HG02884 (cell line): ENCODE measurements at regions not wholly inside any gene's neighbourhood (a gene's known extent, or its start where the extent isn't known, plus 50 kb on each side); places are given as distances from the start of the nearest gene placed in this dataset.
"Not testable (repeated sequence)": the region's sequence is repeated elsewhere in the genome, so short reads cannot be mapped to it uniquely, and the experiment has no call there.

Experiments
- ATAC-seq: cut with Tn5 transposase; IDR thresholded peaks from one replicate; pipeline ENCODE4 v1.9.1; 2021; ENCODE audit warnings: mild to moderate bottlenecking, moderate library complexity; ENCODE audit not compliant: unreplicated experiment

DNA sequence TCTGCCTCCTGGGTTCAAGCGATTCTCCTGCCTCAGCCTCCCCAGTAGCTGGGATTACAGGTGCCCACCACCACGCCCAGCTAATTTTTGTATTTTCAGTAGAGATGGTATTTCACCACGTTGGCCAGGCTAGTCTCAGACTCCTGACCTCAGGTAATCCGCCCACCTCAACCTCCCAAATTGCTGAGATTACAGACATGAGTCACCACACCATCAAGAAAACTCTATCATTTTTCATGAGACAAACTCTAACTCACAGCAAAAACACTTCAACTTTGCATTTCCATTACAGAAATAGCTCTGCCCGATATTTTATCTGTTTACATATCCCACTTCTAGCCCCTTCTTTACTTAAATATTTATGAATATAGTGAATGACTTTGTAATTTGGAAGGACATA lies 561.1 kb downstream of the TMX3 start:
- ATAC-seq: not testable (repeated sequence)

DNA sequence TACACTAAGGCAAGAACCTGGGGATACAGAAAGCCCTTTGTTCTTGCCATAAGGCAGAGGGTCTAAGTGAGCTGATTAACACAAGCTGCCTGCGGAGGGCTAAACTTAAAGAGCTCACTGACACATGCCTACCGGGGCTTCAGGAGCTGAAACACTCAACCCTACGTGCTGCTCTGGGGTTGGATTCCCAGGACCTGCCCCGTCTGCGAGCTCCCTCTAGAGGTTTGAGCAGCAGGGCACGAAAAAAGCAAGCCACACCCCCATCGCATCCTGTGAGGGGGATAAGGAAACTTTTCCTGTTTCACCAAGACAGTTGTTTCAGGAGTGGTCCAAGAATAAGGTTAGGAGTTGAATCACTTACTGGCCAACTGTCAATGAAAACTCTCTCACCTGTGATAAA lies 562.1 kb downstream of the TMX3 start:
- ATAC-seq: no peak

DNA sequence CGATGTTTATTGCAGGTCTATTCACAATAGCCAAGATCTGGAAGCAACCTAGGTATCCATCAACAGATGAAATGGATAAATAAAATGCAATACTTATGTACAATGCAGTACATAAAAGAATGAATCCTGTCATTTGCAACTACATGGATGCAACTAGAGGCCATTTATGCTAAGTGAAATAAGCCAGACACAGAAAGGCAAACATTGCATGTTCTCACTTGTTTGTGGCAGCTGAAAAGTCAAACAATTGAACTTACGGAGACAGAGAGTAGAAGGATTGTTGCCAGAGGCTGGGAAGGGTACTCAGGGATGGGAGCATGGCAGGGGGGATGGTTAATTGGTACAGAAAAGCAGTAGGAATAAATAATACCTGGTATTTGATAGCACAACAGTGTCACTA lies 563.9 kb downstream of the TMX3 start:
- no peak for ATAC-seq

DNA sequence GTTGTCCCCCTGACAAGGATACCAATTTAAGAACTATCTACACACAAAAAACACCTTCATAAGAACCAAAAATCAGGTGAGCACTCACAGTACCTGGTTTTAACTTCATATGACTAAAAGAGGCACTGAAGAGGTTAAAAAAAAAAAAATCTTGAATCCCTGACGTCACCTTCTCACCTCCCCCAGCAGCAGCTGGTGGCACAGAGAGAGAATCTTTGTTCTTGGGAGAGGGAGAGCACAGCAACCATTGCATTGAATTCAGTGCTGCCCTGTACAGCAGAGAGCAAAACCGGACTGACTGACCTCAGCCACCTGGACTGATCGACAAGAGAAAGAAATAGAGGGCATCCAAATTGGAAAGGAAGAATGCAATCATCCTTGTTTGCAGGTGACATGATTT lies 566.0 kb downstream of the TMX3 start:
- ATAC-seq: no peak

DNA sequence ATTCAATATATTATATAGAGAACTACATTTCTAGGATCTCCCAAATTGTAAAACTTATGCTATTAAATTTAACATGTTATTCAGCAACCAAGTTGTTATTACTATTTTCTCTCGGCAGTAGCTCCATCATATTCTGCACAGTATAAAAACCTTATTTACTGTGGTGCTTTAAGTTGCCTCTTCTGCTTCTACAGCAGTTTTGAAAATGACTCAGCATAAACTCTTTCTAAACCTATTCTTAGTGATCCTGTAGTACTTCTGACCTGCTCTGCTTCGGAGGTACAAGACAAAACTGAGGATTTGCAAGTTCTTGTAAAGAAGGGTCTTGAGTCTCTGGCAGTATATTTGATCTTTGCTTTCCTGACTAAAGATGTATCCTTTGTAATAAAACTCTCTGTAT lies 567.2 kb downstream of the TMX3 start:
- no peak for ATAC-seq

DNA sequence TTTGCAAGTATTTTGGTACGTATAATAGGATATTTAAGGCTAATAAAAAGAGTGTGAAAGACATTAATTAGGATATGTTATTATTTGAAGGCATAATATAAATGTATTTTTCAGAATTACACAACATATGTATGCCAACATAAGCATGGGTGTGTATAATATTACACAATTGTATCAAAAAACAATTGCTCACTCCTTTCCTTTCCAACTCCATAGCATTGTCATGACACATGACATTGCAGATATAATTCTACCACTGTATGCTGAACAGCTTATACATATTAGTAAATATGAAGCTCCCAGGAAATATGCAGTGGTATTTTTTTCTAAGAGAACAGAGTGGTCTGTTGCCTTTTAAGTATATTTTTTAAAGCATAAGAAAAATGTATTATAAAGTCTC lies 593.1 kb downstream of the TMX3 start:
- no peak for ATAC-seq

DNA sequence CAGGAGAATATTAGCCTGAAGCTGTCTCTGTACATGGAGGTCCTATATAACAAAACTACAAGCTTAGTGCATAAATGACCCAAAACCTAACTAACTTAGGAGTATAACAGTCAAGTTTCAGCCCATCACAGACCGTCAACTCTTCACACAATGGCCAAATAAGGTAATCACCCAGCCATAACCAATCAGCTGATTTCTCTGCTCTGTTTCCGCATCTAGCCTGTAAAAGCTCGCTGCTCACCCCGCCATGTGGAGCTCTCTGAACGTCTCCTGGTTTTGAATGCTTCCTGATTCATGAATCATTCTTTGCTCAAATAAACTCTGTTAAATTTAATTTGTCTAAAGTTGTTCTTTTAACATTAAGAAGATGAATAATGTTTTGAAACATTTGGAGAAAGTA lies 593.6 kb downstream of the TMX3 start:
- ATAC-seq: no peak

DNA sequence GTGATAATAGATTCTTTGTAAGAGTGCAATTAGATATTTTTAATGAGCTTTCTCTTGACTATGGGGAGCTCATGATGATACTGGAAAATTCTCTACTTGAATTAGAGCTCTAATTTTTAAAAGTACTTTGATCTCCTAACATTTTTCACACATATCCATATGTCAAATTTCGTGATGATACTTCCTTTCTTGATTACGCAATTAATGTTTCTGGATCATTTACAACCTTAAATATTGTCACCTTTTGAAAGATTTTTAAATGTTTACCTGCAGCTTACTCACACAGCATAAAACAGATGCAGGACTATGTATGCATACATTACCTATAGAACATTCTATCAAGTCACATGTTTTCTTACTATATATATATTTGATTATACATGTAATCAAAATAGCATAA lies 598.5 kb upstream of the DSEL start:
- no peak for ATAC-seq

DNA sequence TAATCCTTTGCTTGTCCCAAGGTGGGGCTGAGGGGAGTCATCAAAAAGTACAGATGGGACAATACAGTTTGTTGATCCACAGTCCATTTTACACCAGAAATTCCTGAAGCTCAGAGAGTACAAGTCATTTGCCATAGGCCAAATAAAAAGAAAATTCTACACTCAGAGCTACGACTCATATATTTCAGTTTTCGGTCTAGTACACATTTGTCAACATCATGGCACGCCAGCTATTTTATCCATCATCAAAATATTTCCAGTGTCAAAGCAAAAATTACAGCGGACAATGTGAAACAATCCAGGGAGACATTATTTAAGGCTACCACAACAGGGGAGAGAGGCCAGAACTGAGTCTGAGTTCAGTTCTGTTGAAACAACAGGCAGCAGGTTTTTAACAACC lies 587.5 kb upstream of the DSEL start:
- ATAC-seq: no peak

DNA sequence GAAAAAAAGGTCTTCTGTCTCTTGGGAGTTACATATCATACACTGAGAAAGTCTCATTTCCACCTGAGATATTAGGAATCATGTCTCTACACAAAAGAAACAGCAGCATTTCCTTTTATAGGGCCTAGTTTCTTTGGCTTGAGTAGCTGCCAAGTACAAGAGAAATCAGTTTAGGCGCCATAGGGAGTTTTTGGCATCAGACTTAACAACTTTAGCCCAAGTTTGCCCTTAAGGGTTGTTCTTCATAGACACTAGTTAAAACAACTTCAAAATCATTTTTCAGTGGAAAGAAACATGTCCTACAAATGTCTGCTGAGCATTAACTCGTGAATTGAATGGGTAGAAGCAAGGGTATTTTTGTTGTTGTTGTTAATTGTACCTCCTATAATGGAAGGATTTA lies 587.0 kb upstream of the DSEL start:
- no peak for ATAC-seq

DNA sequence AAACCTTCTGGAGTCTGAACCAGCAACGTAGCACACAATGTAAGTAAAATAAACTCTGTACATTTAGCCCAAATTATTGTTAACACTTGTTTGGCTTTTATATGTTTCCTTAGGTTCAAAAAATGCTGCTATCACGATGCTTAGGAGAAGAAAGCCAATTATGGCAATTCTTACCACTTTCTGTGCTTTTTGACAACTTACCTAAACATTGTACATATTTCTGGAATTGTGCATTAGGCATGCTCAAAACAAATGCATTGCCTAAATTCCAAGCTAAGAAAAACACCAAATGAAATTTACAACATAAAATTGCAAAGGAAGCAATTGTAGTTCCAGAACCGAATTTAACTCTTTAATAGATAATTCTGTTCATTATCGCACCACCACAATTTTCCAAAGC lies 585.6 kb upstream of the DSEL start:
- no peak for ATAC-seq

DNA sequence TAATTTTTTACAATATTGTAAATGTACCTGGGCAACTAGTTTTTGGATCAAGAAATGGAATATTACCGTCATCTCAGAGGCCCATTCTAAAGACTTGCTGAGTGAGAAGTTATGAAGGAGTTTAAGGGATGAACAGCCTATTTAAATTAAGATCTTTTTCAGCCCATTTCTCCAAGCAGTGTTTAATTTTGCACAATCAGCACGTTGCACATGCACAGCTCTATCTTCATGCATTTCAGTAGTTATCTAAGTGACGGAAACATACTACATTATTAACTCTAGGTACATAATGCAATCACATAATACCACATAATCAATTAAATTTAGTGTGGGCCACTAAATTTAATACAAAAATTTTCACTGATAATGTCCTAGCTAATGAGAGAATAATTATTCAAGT lies 582.1 kb upstream of the DSEL start:
- ATAC-seq: no peak

DNA sequence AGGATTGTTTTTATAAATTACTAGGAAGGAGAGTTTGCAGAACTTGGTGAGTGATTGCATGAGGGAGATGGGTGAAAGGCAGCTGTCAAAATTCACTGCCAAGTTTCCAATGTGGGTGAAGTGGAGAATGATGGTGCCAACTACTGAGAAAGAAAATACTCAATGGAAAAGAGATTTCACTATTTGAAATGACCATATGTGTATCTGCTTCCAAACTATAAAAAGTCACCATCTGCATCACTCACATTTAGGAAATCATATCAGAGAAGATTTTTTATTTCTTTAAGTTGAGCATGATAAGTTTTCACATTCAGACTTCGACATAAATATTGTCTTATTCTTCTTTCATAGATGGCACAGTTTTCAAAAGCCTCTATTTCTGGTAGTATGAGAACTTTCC lies 570.0 kb upstream of the DSEL start:
- ATAC-seq: no peak

DNA sequence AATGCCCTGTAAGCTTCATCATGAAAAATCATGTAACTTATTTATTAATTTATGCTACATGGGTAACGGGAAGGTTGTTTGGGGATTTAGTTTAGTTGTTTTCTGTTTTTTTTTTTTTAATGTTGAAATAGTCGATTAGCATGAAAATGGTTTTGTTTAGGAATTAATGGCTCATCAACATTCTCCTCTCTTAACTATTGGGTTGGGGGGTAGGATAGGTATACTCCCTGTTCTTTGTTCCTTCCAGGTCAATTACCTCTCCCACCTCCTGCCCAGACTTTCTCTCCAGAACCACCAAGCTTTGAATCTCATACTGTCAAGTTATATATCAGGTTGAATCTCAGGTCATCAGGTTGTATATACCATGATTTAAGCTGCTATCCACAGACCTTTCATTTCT lies 568.7 kb upstream of the DSEL start:
- no peak for ATAC-seq

DNA sequence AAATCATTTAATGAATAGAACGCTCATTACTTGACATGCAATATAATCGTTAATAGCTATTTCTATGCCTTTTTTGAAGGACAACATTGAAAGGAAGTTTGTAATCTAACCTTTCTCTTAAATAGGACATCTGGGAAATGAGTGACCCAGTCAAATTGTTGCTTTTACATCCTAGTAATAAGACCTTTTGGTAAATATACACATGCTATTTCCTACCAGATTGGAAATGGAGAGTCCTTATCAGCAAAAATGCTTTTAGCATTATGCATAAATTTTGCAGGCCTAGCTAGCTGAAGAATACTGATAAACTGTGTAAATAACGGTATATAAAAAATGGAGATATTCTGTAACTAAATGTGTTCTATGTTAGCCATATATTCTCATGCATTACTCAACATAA lies 567.3 kb upstream of the DSEL start:
- no peak for ATAC-seq

DNA sequence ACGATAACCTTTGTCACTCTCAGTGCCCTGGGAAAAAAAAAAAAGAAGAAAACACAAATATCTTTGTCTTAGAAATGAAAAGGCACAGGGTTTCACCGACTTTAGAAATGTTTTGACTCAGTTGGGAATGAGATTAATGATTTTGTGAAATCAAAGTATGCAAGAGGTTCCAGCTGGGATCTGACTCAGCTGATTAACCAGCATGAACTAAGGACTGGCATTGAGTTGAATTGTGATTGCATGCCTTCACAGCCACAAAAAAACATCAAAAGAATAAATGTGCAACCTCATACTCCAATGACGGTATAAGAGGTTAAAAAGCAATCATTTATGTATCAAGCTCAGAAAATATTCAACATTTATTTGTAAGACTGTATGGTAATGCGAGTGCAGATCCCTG lies 566.6 kb upstream of the DSEL start:
- no peak for ATAC-seq

DNA sequence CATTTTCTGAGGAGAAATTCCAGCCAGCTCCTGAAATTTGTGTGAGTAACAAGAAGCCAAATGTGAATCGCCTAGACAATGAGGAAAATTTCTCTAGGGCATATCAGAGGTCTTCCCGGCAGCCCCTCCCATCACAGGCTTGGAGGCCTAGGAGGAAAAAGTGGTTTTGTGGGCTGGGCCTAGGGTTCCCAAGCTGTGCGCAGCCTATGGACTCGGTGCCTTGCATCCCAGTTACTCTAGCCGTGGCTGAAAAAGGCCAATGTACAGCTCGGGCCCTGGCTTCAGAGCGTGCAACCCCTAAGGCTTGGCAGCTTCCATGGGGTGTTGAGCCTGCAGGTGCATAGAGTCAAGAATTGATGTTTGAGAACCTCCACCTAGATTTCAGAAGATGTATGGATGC lies 556.2 kb upstream of the DSEL start:
- ATAC-seq: no peak

DNA sequence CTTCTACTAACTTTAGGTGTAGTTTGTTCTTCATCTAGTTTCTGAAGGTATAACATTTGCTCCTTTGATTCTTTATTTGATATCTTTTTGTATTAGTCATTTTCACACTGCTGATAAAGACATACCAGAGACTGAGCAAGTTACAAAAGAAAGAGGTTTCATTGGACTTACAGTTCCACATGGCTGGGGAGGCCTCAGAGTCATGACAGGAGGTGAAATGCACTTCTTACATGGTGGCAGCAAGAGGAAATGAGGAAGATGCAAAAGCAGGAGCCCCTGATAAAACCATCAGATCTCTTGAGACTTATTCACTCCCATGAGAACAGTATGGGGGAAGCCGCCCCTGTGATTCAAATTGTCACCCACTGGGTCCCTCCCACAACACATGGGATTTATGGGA lies 544.4 kb upstream of the DSEL start:
- ATAC-seq: no peak

DNA sequence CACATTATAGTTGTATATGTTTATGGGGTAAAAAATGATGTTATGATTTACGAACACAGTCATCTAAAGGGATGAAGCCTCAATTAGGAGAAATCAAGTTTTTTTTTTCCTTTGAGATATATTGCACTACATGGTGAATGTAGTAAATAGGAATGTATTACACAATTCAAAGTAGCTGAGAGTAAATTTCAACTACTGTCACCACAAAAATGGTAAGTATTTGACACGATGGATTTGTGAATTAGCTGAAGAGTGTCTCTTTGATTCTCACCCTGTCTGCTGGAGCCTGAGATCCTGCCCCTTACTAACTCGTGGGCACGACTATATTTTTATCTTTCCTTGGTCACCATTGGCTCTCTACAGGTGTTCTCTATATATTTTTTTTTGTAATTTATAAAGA lies 540.4 kb upstream of the DSEL start:
- no peak for ATAC-seq

DNA sequence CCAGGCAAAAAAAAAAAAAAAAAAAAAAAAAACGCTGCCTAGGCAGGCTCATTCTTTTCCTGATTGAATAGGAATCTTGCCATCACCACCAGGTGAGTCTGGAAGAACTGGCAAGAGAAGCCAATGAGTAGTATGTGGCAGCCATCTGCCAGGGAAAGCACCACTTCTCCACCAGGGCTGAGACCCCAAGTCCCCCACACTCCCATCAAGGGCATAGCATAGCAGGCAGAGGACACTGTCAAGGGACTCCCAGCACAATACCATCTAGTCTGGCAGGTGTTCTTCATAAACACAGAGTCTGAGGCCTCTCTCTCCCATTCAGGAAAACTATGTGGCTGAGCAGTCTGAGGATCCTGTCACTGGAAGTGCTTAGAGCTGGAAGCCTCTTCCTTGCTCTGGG lies 538.1 kb upstream of the DSEL start:
- ATAC-seq: no peak

DNA sequence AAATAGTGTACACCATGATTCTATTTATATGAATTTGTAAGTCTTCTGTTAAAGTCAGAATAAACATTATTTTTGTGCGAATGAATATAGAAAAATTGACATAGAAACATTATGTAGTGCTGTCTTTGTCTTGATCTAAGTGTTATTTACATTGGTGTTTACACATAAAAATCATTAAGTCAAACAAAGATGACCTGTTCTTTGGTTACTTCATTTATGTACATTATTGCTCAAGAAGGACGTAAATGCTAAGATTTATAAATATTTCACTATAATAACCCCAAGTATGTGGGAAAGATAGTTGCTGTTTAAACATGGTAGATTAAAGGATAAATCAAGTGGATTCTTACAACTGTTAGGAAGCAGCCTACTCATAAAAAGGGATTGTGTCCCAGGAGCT lies 536.8 kb upstream of the DSEL start:
- ATAC-seq: no peak

DNA sequence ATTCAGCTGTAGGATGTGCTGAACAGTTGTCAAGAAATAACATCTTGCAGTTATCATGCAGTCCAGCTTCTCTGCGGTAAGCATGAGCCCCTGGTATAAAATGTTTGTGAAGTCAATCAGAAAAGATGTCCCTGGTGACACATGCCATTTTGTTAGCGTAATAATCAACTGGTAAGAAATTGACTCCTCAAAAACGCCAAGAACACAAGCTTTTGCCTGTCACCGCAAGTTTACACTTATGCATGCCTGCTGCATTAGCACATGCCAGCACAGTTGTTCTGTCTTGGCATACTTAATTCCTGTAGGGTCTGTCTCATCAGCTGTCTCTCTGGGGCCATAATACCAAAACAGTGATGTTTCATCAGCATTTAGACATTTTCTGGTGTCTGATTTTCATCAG lies 524.8 kb upstream of the DSEL start:
- ATAC-seq: no peak

DNA sequence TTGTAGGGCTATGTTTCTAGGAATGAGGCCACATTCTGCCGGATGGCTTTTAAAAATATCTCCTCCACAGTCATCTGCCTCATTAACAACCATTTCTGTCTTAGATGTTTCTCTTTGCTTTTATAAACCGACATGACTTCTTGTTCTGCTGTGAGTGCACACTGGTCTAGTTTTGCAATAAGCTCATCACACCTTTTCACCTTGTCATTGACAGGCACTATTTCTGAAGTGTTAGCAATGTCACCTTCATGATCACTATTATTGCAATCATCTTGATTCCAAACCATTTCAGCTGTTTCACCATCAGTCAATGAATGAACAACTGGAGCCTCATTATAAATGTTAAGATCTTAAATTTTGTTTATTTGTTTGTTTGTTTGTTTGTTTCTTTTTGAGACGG lies 523.7 kb upstream of the DSEL start:
- ATAC-seq: no peak
